ENCODE measurements at regions not wholly inside any gene's neighbourhood (a gene's known extent, or its start where the extent isn't known, plus 50 kb on each side); places are given as distances from the start of the nearest gene placed in this dataset.

DNA sequence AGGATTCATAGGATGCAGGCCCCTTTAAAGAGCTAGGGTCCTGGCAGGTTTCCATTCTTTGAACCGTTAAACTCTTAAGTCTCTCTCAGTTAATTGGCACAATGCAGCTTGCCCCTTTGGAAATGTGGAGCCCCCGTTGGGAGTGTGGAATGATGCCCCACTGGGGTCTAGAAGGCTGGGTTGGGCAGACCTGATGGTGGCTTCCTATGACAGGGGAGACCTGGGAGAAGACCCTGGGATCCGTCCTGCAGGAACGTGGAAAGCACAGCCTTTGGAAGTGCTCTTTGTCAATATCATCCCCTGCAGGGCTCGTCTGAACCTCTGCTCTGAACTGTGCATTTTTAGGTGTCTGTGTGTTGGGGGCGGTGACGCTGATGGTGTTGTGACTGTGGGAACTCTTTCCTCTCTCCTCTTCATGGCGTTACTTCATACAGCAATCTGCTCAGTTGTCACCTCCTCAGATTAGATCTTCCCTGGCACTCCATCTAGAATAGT lies 190.6 kb downstream of the MYCN start:
- H3K4me3 Mint-ChIP-seq, result no peak overlapping the region
- no peak for DNase-seq
- no peak for ATAC-seq (replicated peaks)

DNA sequence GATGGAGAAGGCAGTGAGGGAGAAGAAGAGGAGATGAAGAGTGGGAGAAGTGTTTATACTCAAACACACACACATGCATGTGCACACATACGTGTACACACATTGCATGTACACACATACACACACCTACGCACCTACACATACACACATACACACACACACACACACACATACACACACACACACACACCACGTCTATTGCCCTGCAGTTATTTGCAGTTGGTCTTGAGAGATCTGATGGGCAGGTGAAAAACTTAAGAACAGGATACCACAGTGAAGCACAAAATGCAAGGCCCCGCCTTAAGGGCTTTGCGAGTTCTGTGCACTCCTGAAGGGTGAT lies 190.2 kb downstream of the MYCN start:
- H3K27me3 Mint-ChIP-seq, result no peaks in the 10 kb centered on the region
- no peaks in the 10 kb centered on the region for H3K36me3 Mint-ChIP-seq
- DNase-seq, result no peak
- H3K9me3 Mint-ChIP-seq, result peaks cover 0 to 2% of the 10 kb centered on the region in 2 donors
- H3K4me1 Mint-ChIP-seq, result no peaks in the 10 kb centered on the region
- H3K27ac Mint-ChIP-seq, result no peak overlapping the region
- no peak for ATAC-seq (replicated peaks)
- no peak overlapping the region for H3K4me3 Mint-ChIP-seq

More for the DNA sequence above, 190.6 kb downstream of the MYCN start:
- no peaks in the 10 kb centered on the region for H3K36me3 Mint-ChIP-seq
- no peaks in the 10 kb centered on the region for H3K4me1 Mint-ChIP-seq
- no peak overlapping the region for H3K27ac Mint-ChIP-seq
- H3K9me3 Mint-ChIP-seq, result peaks cover 0 to 2% of the 10 kb centered on the region in 2 donors
- no peaks in the 10 kb centered on the region for H3K27me3 Mint-ChIP-seq

DNA sequence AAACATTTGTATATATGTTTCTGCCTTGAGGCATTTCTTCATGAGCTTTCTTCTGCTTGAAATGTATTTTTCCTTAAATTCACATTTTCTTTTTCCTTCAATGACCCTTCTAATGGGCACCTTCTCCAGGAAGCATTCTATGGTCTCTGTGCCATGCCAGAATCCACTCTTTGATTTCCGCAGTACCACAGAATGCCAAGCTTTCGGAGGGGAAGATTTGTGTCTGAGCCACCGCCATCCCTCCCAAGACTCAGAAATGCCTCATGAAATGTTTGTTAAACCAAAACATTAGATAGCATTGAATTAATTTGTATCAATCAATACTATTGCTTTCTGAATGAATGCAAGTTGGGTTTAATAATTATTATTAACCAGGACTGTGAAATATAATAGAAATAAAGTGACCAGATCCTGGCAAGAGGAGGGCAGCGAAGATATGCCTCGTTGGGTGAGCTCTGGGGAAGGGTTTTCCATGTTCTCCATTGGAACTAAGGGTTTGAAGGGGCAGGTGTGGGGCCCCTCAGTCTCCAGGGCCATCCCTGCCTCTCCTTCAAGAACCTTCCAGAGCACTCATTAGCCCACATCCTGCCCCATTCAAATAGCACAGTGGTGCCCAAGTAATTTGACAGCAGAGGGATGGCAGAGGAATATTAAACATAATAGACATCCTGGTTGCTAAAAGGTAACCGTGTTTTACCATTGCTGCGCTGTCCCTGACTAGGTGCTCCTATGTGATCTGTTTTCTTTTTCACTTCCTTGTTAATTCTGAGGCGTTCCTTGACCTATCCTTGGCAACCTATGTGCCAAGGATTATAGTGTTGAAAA lies 189.6 kb downstream of the MYCN start:
- H3K4me3 Mint-ChIP-seq, result no peak overlapping the region
- no peaks in the 10 kb centered on the region for H3K27me3 Mint-ChIP-seq
- no peaks in the 10 kb centered on the region for H3K36me3 Mint-ChIP-seq
- no peak for DNase-seq
- H3K27ac Mint-ChIP-seq, result no peak overlapping the region
- no peak for ATAC-seq (replicated peaks)
- no peaks in the 10 kb centered on the region for H3K4me1 Mint-ChIP-seq
- peaks cover 0 to 2% of the 10 kb centered on the region in 2 donors for H3K9me3 Mint-ChIP-seq

DNA sequence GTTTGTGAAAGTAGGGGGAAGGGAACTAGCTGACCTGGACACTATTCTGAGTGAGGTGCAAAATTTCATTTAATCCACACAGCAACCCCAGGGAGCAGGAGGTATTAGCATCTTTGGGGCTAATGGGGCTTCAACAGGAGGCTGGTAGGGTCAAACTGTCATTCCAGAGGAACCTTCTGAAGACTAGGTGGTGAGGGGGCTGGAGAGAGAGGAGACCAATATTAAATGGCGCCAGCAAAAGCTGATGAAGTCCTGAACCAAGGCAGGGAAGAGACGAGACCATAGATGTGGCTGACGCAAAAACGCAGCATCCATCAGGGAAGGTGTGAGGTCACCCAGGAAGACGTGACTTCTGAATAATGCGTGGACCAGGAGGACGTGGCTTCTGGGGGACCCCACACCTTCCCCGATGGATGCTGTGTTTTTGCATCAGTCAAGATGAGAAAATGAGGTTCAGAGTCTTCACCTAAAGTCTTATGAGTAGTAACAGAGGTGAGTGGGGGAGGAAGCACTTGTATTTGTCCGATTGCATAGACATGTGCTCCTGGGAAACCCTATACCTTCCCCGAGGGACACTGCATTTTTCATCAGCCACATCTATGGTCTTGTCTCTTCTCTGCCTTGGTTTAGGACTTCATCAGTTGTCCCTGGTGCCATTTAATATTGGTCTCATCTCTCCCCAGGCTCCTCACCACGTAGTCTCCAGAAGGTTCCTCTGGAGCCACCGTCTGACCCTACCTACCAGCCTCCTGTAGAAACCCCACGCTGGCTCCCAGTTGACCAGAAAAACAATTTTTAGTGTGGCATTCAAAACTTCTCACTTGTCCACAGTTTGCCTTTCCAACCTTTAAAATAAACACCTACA lies 188.6 kb downstream of the MYCN start:
- Mint-ChIP-seq H3K4me1 (no peaks in the 10 kb centered on the region), H3K36me3 (no peaks in the 10 kb centered on the region), H3K4me3 (no peak overlapping the region), H3K27me3 (no peaks in the 10 kb centered on the region), H3K27ac (no peak overlapping the region), H3K9me3 (peaks cover 0 to 2% of the 10 kb centered on the region in 2 donors)
- DNase-seq (no peak), ATAC-seq (replicated peaks) (no peak)

DNA sequence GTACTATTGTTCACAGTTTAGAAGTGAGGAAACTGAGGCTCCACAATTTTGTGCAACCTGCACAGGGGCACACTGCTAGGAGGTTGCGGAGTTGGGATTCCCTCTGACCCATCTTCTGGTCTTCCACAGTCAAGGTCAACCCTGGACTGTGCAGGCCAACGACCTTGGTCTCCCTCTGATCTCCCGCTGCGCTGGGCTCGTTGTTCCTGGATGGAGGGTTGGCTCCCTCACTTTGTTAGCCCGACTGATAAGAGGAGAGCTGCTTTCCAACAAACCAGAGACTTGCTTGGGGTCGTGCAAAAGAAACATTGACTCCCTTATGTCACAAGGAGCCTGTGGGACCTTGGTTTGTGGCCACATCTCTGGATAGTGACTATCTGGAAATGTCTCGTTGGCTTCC lies 187.6 kb downstream of the MYCN start:
- Mint-ChIP-seq H3K27me3 (no peaks in the 10 kb centered on the region), H3K27ac (no peak overlapping the region), H3K4me1 (no peaks in the 10 kb centered on the region), H3K36me3 (no peaks in the 10 kb centered on the region), H3K4me3 (no peak overlapping the region), H3K9me3 (peaks cover 0 to 2% of the 10 kb centered on the region in 2 donors)
- ATAC-seq (replicated peaks), result no peak
- DNase-seq, result no peak

DNA sequence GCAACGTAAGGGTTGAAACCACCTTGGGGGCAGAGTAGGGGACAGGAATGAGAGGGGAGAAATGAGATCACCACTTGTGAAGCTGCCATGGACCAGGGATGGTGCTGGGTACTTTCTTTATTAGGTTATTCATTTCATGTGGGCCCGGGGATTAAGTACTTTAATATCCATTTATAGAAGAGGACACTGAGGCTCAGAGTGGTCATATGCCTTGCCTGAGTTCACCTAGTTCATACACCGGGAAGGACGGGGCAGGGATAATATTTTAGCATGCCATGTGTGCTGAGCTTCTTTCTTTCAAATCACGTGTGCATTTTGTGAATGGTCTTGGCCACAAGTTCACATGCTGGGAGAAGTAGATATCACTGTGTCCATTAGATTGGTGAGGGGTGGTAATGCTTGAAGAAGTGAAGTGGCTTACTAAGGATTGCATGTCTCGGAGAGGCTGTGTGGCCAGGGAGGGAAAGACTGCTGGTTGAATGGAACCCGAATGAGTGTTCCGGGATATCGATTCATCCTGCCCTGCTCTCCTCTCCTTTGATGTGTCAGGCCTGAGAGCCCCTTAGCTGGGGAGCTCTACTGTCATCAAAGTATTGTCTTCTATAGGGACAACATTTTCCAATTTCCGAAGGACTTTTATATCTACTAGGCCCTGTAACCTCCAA lies 187.1 kb downstream of the MYCN start:
- H3K36me3 Mint-ChIP-seq, result no peaks in the 10 kb centered on the region
- no peaks in the 10 kb centered on the region for H3K4me1 Mint-ChIP-seq
- H3K9me3 Mint-ChIP-seq, result peaks cover 0 to 2% of the 10 kb centered on the region in 2 donors
- H3K27me3 Mint-ChIP-seq, result no peaks in the 10 kb centered on the region
- DNase-seq (no peak), ATAC-seq (replicated peaks) (no peak)
- H3K4me3 Mint-ChIP-seq, result no peak overlapping the region
- no peak overlapping the region for H3K27ac Mint-ChIP-seq

DNA sequence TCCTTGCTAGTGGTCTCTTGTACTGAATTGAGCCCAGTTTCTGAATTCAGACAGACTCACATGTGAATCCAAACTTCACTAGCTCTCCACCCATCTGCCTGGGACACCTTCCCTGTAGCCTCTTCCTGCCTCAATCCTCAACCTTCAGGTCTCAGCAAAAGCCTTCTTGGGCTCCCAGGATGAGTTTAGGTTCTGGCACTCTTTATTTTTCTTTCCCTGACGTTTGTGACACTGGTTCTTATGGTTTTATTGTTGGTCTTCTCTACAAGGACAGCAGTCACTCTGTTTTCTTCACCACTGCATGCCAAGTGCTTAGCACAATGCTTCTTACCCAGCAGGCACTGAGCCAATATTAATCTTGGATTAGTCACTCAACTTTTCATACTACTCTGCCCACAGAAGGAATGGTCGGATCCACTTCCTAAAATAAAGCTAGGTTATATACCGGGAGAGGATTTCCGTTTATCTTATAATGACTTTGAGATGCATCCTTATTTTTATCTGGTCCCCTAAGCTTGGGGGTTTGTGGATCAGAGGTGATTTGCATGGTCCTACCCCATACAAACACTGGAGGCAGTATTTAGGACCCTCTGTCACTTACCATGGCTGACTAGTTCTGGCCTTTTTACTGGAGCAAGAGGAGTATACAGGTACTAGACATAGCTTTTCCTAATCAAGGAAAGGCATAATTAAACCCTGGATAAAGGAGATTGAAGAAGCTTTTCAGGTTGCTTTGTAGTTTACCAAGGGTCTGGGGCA lies 186.3 kb downstream of the MYCN start:
- Mint-ChIP-seq H3K9me3 (peaks cover 0 to 2% of the 10 kb centered on the region in 2 donors), H3K27me3 (no peaks in the 10 kb centered on the region), H3K4me1 (no peaks in the 10 kb centered on the region), H3K36me3 (no peaks in the 10 kb centered on the region), H3K27ac (no peak overlapping the region), H3K4me3 (no peak overlapping the region)
- ATAC-seq (replicated peaks), result no peak
- no peak for DNase-seq

DNA sequence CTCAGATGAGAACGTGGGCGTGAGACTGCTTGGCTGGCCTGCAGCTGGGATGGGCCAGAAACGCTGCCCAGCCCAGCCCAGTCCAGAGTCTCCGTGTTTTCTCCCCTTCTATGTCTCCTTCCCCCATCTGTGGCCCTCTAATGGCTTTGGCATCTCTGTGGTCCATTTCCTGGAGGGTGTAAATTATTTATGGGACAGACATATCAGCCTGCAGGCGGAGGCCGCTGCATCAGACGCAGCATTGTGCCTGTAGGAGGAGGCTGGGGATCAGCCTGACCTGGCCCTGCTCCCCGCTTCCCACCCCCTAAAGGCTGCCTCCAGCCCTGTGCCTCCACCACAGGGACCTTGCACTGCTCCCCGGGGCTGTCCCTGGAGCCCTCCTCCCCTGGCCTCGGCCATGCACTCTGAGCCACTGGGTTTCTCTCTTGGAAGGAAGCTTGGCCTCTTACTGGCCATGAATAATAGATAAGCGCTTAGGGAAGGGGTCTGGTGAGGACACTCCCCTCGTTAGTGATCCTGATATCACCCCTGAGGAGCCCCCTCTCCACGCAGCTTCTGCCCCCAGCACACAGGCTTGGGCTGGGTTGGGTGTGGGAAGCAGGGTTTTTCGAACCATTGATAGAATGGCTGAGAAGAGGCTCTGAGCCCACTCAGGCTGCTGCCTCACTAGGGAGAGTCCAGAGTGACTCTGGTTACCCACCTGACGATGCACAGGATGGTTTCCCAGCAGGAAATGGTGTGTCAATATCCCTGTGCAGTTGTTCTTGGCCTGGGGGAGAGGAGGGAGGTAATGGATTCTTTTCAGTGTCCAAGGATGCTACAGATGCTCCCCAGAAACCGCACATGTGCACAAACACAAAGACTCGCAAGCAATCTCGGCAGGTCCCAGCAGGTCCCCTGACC lies 185.5 kb downstream of the MYCN start:
- H3K27ac Mint-ChIP-seq, result no peak overlapping the region
- DNase-seq (no peak), ATAC-seq (replicated peaks) (no peak)
- H3K27me3 Mint-ChIP-seq, result no peaks in the 10 kb centered on the region
- peaks cover 0 to 5% of the 10 kb centered on the region in 2 donors for H3K9me3 Mint-ChIP-seq
- no peaks in the 10 kb centered on the region for H3K4me1 Mint-ChIP-seq
- no peaks in the 10 kb centered on the region for H3K36me3 Mint-ChIP-seq
- no peak overlapping the region for H3K4me3 Mint-ChIP-seq

DNA sequence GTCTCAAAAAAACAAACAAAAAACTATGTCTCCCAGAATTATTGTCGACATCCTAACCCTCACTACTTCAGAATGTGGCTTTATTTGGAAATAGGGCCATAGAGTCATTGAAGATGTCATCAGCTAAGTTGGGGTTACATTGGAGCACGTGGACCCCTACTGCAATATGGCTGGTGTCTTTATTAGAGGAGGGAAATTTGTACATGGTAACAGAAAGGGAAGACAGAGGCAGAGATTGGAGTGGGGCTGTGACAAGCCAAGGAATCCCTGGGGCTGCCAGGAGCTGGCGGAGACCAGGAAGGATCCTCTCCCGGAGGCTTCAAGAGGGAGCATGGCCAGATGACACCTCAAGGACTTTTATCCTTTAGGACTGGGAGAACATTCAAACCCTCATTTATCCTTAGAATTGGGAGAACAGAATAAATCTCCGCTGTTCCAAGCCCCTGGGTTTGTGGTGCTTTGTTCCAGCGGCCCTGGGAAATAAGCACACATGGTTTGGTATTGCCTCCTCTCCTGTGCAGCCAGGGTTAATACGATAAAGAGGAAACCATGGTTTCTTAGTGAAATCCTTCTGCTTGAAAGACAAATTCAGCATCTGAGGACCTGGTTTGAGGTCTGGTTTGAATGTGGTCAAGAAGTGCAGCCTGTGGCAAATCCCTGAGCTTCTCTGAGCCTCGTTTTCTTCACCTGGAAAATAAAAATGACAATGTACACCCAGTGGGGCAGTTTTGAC lies 184.7 kb downstream of the MYCN start:
- Mint-ChIP-seq H3K4me3 (no peak overlapping the region), H3K36me3 (no peaks in the 10 kb centered on the region), H3K9me3 (peaks cover 0 to 5% of the 10 kb centered on the region in 2 donors), H3K4me1 (no peaks in the 10 kb centered on the region), H3K27ac (no peak overlapping the region), H3K27me3 (no peaks in the 10 kb centered on the region)
- DNase-seq (no peak), ATAC-seq (replicated peaks) (no peak)

DNA sequence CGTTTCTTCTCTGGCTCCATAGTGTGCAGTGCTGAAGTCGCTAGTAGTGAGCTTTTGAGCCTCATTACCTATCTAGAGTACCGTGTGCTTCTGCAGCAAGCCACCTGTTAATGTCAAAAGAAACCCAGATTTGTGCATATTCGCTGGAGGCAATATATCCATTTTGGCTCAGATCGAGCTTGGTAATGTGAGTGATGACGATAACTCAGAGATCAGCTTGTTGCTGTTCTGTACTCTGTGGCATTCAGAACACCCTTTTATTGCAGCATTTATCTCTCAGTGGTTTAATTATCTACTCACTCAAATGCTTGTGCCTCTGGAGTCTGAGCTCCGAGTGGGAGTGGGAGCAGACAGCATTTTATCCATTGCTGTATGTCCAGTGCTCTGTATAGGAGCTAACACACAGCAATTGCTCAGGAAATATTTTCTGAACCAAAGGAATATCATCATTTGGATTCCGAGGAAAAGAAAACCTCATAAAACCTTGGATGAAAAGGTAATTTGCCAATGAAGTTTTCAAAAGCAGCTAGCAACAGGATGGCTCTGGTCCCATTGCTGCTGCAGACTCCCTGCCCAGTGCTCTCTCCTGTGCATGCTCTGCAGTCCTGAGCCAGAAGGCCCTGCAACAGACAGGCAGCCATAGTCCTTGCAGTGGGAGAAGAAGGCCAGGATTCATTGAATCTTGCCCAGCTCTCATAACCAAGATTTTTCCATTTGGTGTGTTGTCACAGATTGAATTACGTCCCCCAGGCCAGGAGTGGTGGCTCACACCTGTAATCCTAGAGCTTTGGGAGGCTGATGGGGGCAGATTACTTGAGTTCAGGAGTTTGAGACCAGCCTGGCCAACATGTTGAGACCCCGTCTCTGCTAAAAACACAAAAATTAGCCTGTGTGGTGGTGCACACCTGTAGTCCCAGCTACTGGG lies 183.8 kb downstream of the MYCN start:
- ATAC-seq (replicated peaks) (no peak), DNase-seq (no peak)
- no peak overlapping the region for H3K4me3 Mint-ChIP-seq
- no peaks in the 10 kb centered on the region for H3K4me1 Mint-ChIP-seq
- peaks cover 0 to 3% of the 10 kb centered on the region in 2 donors for H3K9me3 Mint-ChIP-seq
- no peak overlapping the region for H3K27ac Mint-ChIP-seq
- H3K36me3 Mint-ChIP-seq, result no peaks in the 10 kb centered on the region
- H3K27me3 Mint-ChIP-seq, result no peaks in the 10 kb centered on the region

DNA sequence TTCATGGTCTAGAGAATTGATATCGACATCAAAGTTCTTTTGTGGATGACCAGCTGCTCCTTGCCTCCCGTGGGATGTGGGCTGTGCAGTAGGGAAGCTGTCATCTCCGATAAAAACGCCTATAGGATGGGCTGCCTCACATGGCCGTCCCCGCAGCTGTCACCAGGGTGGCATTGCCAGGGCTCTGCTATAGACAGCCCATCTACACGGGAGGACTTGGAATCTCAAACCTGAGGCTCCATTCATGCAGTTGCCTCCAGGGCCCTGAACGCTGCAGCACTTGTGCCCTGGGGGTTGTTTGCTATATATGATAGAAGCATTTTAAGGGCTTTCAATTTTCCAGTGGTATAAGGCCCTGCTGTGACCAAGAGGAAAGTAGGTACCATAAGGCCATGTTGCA lies 183.1 kb downstream of the MYCN start:
- H3K27ac Mint-ChIP-seq, result no peak overlapping the region
- no peak for ATAC-seq (replicated peaks)
- DNase-seq, result no peak
- H3K4me3 Mint-ChIP-seq, result no peak overlapping the region
- H3K9me3 Mint-ChIP-seq, result peaks cover 0 to 3% of the 10 kb centered on the region in 2 donors
- H3K36me3 Mint-ChIP-seq, result no peaks in the 10 kb centered on the region
- H3K4me1 Mint-ChIP-seq, result no peaks in the 10 kb centered on the region
- no peaks in the 10 kb centered on the region for H3K27me3 Mint-ChIP-seq

DNA sequence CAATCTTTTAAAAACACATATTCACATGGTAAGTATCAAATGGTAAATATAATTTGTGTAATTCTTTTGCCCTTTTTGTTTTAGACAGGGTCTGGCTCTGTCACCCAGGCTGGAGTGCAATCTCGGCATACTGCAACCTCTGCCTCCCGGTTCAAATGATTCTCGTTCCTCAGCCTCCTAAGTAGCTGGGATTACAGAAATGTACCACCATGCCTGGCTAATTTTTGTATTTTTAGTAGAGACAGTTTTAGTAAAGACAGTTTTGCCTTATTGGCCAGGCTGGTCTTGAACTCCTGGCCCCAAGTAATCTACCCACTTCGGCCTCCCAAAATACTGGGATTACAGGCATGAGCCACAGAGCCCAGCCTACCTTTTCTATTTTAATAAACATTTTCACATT lies 182.2 kb downstream of the MYCN start:
- Mint-ChIP-seq H3K27ac (no peak overlapping the region), H3K27me3 (no peaks in the 10 kb centered on the region), H3K36me3 (no peaks in the 10 kb centered on the region), H3K4me3 (no peak overlapping the region), H3K4me1 (no peaks in the 10 kb centered on the region), H3K9me3 (peaks cover 0 to 3% of the 10 kb centered on the region in 2 donors)
- ATAC-seq (replicated peaks) (no peak), DNase-seq (no peak)
